GM21786 (cell line): ENCODE measurements at regions not wholly inside any gene's neighbourhood (a gene's known extent, or its start where the extent isn't known, plus 50 kb on each side); places are given as distances from the start of the nearest gene placed in this dataset.
"Not testable (repeated sequence)": the region's sequence is repeated elsewhere in the genome, so short reads cannot be mapped to it uniquely, and the experiment has no call there.

ENCODE experiments used
- ATAC-seq: cut with Tn5 transposase; IDR thresholded peaks from one replicate; pipeline ENCODE4 v1.9.1; 2021; ENCODE audit not compliant: unreplicated experiment

DNA sequence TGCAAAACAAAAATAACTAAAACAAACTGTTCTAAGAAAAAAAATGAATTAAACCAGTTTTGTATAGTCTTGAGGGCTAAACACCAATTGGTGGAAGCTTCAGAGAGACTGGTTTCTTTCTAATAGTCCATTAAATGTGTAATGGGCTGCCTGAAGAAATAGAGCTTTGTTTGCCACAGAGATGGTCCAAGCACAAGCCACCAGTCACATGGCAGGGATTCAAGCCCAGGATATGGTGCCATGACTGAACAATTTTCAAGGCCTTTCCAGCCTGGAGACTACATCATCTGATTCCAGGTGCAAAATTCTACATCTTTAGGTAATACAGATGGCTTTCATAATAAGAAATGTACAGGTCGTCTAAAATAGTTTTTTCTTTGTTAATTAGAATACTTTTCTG lies 355.3 kb downstream of the NR2F1-AS1 start:
- ATAC-seq, result no peak

DNA sequence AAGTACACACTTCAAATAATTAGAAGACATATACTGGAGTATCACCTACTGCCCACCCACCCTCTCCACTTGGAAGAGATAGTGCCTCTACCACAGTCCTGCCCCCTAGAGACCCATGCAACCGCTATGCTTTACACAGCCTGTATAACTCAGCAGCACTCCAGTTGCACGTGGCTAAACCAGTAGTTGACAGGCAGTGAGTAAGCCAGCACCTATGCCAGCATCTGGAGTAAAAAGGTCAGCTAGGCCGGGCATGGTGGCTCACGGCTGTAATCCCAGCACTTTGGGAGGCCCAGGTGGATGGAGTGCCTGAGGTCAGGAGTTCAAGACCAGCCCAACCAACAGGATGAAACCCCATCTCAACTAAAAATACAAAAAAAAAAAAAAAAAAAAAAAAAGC lies 356.4 kb downstream of the NR2F1-AS1 start:
- ATAC-seq, result no peak

DNA sequence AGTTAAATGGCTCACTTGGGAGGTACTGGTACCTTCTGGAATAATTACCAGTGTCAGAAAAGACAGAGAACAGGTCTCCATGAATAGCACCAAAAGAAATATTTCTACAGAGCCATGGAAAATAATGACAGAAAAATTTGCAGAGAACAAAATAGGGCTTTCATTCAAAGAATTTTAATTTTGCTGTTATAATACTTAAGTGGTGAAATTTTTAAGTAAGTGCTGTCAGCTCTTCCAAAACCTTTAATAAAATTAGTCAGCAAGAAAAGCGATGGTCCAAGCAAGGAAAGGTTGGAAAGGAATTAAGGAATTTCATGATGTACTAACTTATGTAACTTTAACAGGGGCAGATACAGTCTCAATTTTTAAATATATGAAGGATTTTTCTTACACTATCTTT lies 359.2 kb downstream of the NR2F1-AS1 start:
- no peak for ATAC-seq

DNA sequence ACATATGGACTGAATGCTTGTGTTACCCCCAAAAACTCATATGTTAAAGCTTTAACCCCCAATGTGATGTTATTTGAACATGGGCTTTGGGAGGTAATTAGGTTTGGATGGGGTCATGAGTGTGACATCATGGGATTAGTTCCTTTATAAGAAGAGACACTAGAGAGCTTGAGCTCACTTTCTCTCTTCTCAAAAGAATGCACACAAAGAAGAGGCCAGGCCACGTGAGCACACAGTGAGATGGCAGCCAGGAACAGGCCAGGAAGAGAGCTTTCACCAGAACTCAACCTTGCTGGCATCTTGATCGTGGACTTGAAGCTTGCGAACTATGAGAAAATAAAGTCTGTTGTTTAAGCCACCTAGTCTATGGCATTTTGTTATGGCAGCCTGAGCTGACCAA lies 360.6 kb downstream of the NR2F1-AS1 start:
- ATAC-seq, result no peak

DNA sequence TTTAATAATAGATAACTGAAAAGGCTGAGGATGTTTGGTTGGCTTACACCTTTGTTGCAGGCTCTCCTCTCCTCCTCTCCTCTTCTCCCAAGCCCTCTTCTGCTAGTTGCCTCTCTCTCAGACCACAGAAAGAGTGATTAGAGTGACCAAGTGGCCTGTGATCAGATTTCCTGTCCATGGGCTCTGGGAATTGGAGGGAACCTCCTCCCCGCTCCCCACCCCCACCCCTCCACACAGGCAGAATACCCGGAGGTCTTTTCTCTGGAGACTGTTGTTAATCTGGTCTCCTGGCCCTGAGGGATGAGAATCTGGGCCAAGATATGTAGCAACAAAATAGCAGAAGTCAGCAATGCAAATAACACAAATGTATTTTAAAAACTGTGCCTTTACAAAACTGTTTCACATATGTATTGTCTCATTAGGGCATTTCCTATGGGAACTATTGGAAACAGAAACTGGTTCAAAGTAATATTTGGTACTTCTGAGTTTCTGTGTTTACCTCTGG lies 361.3 kb downstream of the NR2F1-AS1 start:
- no peak for ATAC-seq

DNA sequence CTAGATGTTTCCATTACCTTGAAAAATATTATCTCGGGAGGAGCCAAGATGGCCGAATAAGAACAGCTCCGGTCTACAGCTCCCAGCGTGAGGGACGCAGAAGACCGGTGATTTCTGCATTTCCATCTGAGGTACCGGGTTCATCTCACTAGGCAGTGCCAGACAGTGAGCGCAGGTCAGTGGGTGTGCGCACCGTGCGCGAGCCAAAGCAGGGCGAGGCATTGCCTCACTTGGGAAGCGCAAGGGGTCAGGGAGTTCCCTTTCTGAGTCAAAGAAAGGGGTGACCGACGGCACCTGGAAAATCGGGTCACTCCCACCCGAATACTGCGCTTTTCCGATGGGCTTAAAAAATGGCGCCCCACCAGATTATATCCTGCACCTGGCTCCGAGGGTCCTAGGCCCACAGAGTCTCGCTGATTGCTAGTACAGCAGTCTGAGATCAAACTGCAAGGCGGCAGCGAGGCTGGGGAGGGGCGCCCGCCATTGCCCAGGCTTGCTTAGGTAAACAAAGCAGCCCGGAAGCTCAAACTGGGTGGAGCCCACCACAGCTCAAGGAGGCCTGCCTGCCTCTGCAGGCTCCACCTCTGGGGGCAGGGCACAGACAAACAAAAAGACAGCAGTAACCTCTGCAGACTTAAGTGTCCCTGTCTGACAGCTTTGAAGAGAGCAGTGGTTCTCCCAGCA lies 367.8 kb downstream of the NR2F1-AS1 start:
- not testable (repeated sequence) for ATAC-seq

- ATAC-seq, result no peak
Measured at GRCh38 chr5:93209476-93209875, 371.5 kb downstream of the NR2F1-AS1 start.

GRCh38 chr5:93208141-93208751 lies 372.8 kb downstream of the NR2F1-AS1 start:
- ATAC-seq, result no peak

- no peak for ATAC-seq
Measured at GRCh38 chr5:93206203-93206602, 374.8 kb downstream of the NR2F1-AS1 start.

- no peak for ATAC-seq
Measured at GRCh38 chr5:93201061-93201460, 380.0 kb downstream of the NR2F1-AS1 start.

DNA sequence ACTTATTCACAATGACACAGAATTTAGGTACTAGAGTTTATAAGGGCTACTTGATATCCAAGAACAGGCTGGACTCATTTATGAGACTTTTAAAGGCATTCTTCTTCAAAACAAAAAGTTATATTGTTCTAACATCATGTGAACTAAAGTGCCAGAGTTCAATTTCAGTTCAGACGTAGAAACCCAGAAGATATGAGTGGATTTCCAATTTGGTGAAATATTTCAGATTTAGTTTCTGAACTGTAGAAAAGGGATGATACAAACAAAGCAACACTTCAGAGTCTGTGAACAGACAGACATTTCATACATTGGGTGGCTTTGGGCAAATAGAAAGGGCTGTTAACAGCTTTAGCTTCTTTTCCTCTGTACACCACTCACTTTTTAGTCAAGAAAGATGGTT lies 384.0 kb downstream of the NR2F1-AS1 start:
- no peak for ATAC-seq

- ATAC-seq, result no peak
Measured at GRCh38 chr5:93193431-93194347, 387.3 kb downstream of the NR2F1-AS1 start.

DNA sequence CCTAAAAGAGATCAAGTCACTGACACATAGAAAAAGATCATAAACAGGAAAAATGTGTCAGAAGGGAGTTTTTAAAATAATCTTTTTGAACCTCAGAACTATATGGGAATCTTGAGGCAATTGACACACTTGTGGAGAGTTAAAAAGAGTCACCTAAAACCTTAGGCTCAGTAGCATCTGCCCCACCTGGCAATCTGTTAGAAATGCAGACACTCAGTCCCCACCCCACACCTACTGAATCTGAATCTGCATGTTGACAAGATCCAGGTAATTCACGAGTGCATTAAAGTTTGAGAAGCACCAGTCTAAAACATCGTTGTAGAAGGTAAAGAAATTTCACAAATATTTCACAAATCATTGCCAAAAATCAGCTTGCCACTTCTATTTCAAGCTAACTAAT lies 388.3 kb downstream of the NR2F1-AS1 start:
- ATAC-seq, result no peak

DNA sequence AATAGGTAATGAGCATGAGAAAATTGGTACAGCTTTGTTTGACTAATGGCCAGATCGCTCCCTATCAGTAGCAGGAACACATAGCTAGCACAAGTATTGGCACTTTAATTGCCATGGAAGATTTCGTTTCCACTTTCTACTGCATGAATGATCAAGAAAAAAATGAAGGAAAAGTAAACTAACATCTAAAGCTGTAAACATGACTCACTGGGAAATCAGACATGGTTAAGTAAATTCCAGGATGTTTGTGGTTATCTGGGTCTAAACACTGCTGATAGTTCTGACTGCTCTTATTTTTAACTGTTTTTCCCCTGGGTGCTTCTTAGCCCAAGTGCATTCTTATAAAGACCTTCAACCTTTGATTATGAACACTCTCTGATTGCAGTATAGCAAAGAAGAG lies 388.9 kb downstream of the NR2F1-AS1 start:
- no peak for ATAC-seq

DNA sequence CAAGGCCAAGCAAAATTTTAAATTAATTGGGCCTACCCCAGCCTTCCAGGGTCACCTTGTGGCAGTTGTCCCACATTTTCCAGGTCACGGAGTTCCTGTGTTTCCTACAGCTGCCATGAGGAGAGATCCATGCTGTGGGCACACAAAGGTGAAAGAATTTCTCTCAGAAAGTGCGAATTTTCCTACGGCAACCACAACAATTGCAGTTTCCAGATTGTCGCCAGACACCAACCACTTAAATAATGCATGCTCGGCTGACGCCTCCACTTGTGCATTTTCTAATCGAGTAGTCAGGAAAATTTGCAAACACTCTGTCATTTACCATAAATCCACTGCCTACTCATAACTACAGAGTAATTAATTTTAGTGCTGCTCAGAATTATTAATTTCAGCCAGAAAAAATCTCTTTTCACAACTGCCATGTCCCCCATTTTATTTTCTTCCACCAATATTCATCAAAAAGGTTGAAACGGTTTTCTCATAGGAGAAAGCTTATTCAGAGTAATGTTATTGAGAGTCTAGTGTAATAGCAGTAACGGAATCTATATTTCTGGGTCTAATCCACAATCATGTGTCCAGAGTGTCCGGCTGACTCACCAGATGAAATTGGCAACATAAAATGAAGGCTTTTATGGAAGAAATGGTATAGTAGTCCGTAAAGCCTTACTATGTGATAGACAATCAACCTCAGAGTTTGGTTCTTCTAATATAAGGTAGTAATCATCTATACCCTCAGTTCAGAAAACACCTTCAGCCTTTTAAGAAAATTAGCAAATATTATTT lies 389.8 kb downstream of the NR2F1-AS1 start:
- ATAC-seq, result no peak

- no peak for ATAC-seq
Measured at GRCh38 chr5:93189707-93190120, 391.3 kb downstream of the NR2F1-AS1 start.

DNA sequence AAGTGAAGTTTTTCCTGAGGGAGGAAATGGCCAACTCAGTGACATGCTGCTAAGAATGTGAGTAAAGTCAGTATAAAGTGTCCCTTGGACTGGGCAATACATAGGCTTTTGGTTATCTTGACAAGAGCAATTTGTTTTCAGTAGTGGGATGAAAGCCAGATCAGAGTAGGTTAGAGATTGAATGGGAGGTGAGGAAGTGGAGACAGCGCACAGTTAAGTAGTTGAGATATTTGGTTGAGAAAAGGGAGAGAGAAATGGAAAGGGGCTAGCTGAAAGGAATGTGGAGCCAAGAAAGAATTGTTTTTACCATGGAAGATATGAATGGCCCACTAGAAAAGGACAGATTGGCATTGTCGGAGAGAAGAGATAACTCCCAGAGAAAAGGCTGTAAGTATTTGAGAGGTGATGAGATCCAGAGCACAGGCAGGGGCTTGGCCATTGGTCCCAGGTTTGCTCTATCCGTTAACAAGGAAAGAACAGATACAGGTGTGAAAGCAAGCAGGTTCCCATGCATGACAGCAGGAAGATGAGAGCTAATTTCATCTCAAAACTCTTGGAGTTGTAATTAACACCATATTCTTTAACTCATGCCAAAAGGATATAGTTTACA lies 392.0 kb downstream of the NR2F1-AS1 start:
- no peak for ATAC-seq

GRCh38 chr5:93186076-93186682 lies 394.8 kb downstream of the NR2F1-AS1 start:
- ATAC-seq, result no peak

DNA sequence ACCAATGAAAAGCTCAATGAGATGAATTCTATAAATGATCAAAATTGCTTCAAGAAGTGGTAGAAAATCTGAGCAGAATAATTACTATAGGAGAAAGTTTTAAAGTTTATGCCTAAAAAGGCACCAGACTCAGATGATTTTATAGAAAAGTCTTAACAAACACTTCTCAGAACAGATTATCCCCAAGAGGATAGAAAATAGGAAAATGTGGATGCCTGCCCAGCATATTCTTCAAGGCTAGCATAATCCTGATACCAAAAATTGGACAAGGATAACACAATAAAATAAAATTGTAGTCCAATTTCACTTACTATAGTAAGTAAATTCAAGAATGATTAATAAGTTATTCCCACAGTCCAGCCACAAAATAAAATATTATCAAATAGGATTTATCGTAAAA lies 397.0 kb downstream of the NR2F1-AS1 start:
- no peak for ATAC-seq

DNA sequence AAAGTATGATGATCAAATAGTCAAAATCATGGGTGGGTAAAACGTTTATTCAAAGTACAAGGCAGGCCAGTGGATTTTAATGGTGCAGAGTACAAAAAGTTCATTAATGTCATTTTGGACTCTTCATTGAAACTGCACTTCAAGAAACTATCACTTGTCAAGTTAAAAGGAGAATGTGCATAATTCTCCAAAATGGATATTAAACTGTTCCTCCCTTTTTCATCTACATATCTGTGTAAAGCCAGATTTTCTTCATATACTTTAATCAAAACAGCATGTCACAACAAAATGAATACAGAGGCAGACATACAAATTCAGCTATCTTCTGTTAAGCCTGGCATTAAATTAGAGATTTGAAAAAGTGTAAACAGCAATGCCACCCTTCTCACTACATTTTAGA lies 401.6 kb downstream of the NR2F1-AS1 start:
- ATAC-seq, result no peak
